ENCODE measurements at regions not wholly inside any gene's neighbourhood (a gene's known extent, or its start where the extent isn't known, plus 50 kb on each side); places are given as distances from the start of the nearest gene placed in this dataset.

DNA sequence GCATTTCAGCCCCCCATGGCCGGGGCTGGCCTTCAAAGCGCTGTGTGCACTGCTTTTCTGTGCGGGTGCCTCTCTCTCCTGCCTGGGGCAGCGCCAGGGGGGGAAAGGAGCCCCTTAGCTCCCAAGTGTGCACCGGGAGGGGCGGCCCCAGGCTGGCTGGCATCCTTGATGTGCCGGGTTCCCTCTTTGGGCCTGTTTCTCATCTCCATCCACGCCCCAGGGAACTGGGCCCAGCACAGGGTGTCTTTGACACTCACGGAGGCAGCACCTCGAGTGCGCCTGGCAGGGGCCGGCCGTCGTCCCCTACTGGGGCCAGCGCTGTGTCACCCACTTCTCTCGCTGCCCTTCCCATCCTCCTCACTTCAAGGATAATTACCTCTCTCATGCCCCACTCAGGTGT is 324.3 kb downstream of the TEX29 start:
- TF ChIP-seq, protein P1, sequence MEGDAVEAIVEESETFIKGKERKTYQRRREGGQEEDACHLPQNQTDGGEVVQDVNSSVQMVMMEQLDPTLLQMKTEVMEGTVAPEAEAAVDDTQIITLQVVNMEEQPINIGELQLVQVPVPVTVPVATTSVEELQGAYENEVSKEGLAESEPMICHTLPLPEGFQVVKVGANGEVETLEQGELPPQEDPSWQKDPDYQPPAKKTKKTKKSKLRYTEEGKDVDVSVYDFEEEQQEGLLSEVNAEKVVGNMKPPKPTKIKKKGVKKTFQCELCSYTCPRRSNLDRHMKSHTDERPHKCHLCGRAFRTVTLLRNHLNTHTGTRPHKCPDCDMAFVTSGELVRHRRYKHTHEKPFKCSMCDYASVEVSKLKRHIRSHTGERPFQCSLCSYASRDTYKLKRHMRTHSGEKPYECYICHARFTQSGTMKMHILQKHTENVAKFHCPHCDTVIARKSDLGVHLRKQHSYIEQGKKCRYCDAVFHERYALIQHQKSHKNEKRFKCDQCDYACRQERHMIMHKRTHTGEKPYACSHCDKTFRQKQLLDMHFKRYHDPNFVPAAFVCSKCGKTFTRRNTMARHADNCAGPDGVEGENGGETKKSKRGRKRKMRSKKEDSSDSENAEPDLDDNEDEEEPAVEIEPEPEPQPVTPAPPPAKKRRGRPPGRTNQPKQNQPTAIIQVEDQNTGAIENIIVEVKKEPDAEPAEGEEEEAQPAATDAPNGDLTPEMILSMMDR (conservative IDR thresholded peaks at IDR 0.05; ENCODE audit: low read length) = no peak
- TF ChIP-seq EZH2phosphoT487 (IDR thresholded peaks at IDR 0.05; ENCODE audit: borderline replicate concordance, low read depth, low read length) = no peak
